ENCODE measurements at regions not wholly inside any gene's neighbourhood (a gene's known extent, or its start where the extent isn't known, plus 50 kb on each side); places are given as distances from the start of the nearest gene placed in this dataset.

GRCh38 chr9:75823151-75823550 is 67.3 kb upstream of the PCSK5 start:
- TF ChIP-seq USF2 (IDR thresholded peaks at IDR 0.05; ENCODE audit: borderline replicate concordance, low read depth, low read length) (no peak), CTCF (IDR thresholded peaks at IDR 0.05) (no peak), FOSL2 (IDR thresholded peaks at IDR 0.05; ENCODE audit: borderline replicate concordance, low read depth) (no peak), NRF1 (IDR thresholded peaks at IDR 0.05; ENCODE audit: low read depth, low read length) (no peak), GABPA (IDR thresholded peaks at IDR 0.05; ENCODE audit: low read depth) (no peak), REST (IDR thresholded peaks at IDR 0.05; ENCODE audit: low read depth, low read length) (no peak), ZBTB33 (IDR thresholded peaks at IDR 0.05; ENCODE audit: borderline replicate concordance, low read depth) (no peak), RCOR1 (IDR thresholded peaks at IDR 0.05; ENCODE audit: low read length) (no peak), TEAD4 (IDR thresholded peaks at IDR 0.05; ENCODE audit: borderline replicate concordance, insufficient read depth) (no peak), FOXJ3 (CRISPR knock-in tag; IDR thresholded peaks at IDR 0.05) (no peak), GATA2 (CRISPR knock-in tag; IDR thresholded peaks at IDR 0.05) (no peak), MEF2A (IDR thresholded peaks at IDR 0.05; ENCODE audit: borderline replicate concordance, low read depth) (no peak), RXRA (IDR thresholded peaks at IDR 0.05; ENCODE audit: borderline replicate concordance, low read depth) (no peak)
- Histone ChIP-seq H3K9me3 (no peaks in the 10 kb centered on the region), H3K79me2 (ENCODE audit: insufficient read depth) (no peaks in the 10 kb centered on the region), H3K4me3 (ENCODE audit: low read depth in 2 of 2, low read length in 1 of 2) (no peak overlapping the region), H3K27me3 (ENCODE audit: insufficient read depth) (no peaks in the 10 kb centered on the region), H3F3A (replicated peaks; ENCODE audit: insufficient read depth) (no peaks in the 10 kb centered on the region), H3K9me2 (no peaks in the 10 kb centered on the region), H4K20me1 (ENCODE audit: insufficient read depth) (no peaks in the 10 kb centered on the region), H3K4me2 (no peak overlapping the region), H2AFZ (ENCODE audit: low read depth) (no peak overlapping the region), H3K27ac (ENCODE audit: low read depth in 2 of 2, low read length in 1 of 2) (no peak overlapping the region), H3K9ac (no peak overlapping the region), H3K36me3 (replicated peaks in 1 of 2; ENCODE audit: control insufficient read depth in 1 of 2, insufficient read depth in 2 of 2, low read length in 1 of 2) (no peaks in the 10 kb centered on the region), H3K4me1 (ENCODE audit: control insufficient read depth in 1 of 2, insufficient read depth in 2 of 2, low read depth in 1 of 2, low read length in 1 of 2) (no peaks in the 10 kb centered on the region)
- DNase-seq: no peak
- WGBS (ENCODE audit: low lambda C conversion rate): 3% methylated on average over 2 of the region's 2 CpGs
- ChIA-PET POLR2A (no interaction called here), CTCF (no interaction called here)
